Gastroesophageal sphincter (tissue), 3 donors: ENCODE measurements at regions not wholly inside any gene's neighbourhood (a gene's known extent, or its start where the extent isn't known, plus 50 kb on each side); places are given as distances from the start of the nearest gene placed in this dataset.

ENCODE experiments used
- EP300 ChIP-seq: sonication (generic); formaldehyde crosslinking; IDR thresholded peaks from one replicate; pipeline ENCODE4 v1.6.1; 2017; ENCODE audit warnings: antibody characterized with exemption, mild to moderate bottlenecking
- POLR2A ChIP-seq, 2 donors: fragments of 450-650 bp; IDR thresholded peaks; one replicate each; pipeline ENCODE4 v1.6.1; 2017; ENCODE audit warnings: antibody characterized with exemption in 2 of 2, mild to moderate bottlenecking in 2 of 2, moderate library complexity in 1 of 2
- POLR2AphosphoS5 ChIP-seq: sonication (generic); formaldehyde crosslinking; IDR thresholded peaks from one replicate; pipeline ENCODE4 v1.6.1; 2017; ENCODE audit warnings: antibody characterized with exemption
- TF ChIP-seq, protein P1 (sequence below), 4 experiments: fragments of 200-600 bp in 2 of 4; fragments of 450-650 bp in 2 of 4; sonication (generic) in 1 of 4; IDR thresholded peaks; one replicate each; pipeline ENCODE4 v1.5.1; 2017 to 2019; ENCODE audit warnings: antibody characterized with exemption in 4 of 4, mild to moderate bottlenecking in 2 of 4, moderate library complexity in 2 of 4

GRCh38 chr11:92545906-92546471 lies 321.4 kb downstream of the FAT3 start:
- TF ChIP-seq, protein P1, sequence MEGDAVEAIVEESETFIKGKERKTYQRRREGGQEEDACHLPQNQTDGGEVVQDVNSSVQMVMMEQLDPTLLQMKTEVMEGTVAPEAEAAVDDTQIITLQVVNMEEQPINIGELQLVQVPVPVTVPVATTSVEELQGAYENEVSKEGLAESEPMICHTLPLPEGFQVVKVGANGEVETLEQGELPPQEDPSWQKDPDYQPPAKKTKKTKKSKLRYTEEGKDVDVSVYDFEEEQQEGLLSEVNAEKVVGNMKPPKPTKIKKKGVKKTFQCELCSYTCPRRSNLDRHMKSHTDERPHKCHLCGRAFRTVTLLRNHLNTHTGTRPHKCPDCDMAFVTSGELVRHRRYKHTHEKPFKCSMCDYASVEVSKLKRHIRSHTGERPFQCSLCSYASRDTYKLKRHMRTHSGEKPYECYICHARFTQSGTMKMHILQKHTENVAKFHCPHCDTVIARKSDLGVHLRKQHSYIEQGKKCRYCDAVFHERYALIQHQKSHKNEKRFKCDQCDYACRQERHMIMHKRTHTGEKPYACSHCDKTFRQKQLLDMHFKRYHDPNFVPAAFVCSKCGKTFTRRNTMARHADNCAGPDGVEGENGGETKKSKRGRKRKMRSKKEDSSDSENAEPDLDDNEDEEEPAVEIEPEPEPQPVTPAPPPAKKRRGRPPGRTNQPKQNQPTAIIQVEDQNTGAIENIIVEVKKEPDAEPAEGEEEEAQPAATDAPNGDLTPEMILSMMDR (IDR thresholded peaks at IDR 0.05): no peak
- no peak for TF ChIP-seq POLR2AphosphoS5
- no peak for TF ChIP-seq POLR2A (IDR thresholded peaks at IDR 0.05)
- TF ChIP-seq EP300: no peak
